CD4-positive, alpha-beta T cell treated with Interleukin-6 at 100 ng/mL for 8 hours (primary cell): ENCODE measurements at regions not wholly inside any gene's neighbourhood (a gene's known extent, or its start where the extent isn't known, plus 50 kb on each side); places are given as distances from the start of the nearest gene placed in this dataset.
"Not testable (repeated sequence)": the region's sequence is repeated elsewhere in the genome, so short reads cannot be mapped to it uniquely, and the experiment has no call there.

Experiments
- DNase-seq: peaks from one replicate; pipeline ENCODE4 v3.0.0-alpha.2; 2020; ENCODE audit warnings: mixed read lengths, low spot score

GRCh38 chr11:56876621-56877275 lies 112.0 kb upstream of the OR5AK2 start:
- DNase-seq, result no peak

- DNase-seq, result no peak
These were observed 106.7 kb upstream of the OR9G4 start for GRCh38 chr11:56855217-56855616.

- DNase-seq, result no peak
These were observed 103.6 kb upstream of the OR9G4 start for GRCh38 chr11:56852131-56852530.

DNA sequence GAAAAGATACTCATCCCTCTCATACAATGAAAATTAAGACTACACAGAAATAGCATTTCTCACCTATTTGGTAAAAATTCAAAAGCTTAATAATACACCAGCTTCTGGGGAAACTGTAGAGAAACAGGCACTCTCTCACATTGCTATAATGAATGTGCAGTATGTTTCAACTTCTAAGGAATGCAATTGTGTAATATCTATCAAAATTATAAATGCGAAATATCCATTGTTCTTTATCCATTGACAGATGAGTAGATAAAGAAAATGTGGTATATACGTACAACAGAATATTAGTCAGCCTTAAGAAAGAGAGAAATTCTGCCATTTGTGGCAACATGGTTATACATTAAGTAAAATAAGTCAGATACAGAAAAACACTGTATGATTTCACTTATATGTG lies 101.4 kb upstream of the OR9G4 start:
- DNase-seq, result no peak

- DNase-seq, result no peak
These were observed 100.8 kb upstream of the OR9G4 start for GRCh38 chr11:56849250-56849649.

DNA sequence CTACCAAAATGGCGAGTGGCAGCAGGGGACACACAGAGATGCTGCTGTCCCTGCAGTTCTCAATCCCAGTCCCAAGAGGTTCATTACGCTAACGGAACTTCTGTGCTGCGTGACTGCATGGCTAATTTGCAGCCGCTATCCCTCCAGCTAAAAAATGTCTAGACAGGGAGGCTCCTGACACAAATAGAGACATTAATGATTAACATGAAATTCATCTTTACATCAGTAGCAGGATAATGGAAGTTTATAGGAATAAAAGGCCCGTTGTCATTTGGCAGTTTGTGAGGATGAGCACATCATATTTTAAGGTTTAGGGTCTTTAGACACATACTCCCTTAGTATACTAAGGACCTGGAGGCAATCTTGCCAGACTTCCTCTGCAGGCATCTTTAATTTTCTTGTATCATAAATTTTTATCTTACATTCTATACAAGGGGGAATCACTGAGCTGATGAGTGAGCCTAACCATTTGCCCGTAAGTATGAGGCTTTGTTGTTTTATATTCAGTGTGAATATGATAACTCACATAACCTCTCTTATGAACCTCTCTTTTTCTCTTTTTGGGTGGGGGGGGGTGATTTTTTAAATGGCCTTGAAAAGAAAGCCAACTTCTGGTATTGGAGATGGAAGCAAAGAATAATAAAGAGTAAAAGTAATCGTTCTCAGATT lies 99.8 kb upstream of the OR9G4 start:
- DNase-seq, result no peak

- DNase-seq, result no peak
These were observed 98.4 kb upstream of the OR9G4 start for GRCh38 chr11:56846631-56847576.

GRCh38 chr11:56845121-56845732 lies 96.7 kb upstream of the OR9G4 start:
- DNase-seq, result no peak

DNA sequence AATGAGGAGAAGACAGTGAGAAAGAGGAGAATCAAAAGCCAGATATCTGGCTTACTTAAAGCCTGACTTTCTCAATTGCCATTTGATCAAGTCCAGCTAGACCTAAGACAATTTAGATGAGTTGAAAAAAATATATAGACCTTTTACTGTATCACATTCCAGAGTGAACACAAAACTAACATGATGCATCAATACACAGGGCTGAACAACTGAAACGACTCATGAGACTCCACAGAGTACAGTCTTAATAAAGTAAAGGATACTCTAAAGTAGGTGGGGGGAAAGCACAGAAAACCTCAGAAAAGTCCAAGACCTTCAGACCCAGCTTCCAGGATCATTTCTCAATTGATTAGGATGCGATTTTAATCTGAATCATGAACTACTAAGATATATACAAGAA lies 95.3 kb upstream of the OR9G4 start:
- DNase-seq, result no peak

GRCh38 chr11:56842814-56843794 lies 94.6 kb upstream of the OR9G4 start:
- DNase-seq, result no peak

DNA sequence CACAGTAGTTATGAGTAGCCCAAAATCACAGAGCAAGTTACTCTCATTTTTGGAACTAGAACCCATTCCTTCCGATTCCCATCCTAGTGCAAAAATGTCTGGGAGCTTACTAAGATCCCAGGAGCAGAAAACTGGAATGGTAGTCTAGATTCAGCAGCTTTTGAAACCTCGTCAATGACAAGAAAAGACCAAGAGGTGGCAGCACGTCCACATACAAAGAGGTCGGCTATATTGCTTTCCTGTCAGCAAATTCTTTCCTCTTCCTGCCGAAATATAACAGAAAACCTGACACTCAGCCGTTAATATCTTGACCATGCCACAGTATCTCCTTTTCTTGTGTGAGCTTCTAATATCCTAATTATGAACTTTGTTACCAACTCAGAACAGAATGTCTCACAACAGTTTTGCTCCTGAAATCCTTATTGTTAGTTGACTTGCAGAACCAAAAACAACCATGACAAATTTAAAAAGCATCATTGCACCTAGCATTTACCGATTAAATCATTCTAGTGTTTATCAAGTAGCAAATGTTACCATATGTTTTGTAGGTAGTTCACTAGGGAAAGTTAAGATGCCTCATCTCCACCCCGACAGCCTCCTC lies 92.8 kb upstream of the OR9G4 start:
- DNase-seq, result peak; percentile 2

- not testable (repeated sequence) for DNase-seq
These were observed 78.9 kb upstream of the OR9G4 start for GRCh38 chr11:56827357-56827756.

- DNase-seq, result no peak
These were observed 71.4 kb upstream of the OR9G4 start for GRCh38 chr11:56819916-56820315.

DNA sequence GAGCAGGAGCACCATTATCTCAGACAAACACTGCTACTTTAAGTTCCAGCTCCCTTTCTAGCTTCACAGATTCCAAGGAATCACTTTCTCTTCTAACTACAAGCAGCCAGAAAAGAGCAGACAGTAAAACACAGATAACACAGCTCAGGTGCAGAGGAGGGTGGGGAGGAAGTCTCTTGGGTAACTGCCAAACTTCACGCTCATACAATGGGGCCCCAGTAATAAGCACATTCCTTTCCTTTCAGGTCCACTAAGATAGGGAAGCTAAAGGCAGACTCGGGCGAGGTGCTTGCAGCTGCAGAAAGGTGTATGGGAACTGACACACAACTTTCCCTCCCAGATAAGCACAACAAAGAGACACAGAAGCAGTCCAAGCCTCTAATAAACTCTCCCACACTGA lies 69.2 kb upstream of the OR9G4 start:
- no peak for DNase-seq

DNA sequence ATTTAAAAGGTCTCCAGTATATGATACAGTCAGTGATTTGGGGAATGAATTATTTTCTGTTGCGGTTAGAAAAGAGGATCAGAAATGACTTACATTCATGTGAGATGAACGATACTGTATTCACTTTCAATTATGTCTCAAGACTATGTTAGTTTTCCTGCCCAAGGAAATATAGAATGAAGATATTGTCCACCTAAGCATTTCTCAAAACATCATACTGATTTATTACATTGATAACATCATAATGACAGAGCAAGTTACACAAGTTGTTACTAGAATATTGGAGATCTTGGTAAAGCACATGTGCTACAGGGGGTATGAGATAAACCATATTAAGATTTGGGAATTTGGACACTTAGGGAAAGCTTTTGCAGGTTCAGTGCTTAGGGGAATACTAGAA lies 67.8 kb upstream of the OR9G4 start:
- no peak for DNase-seq

DNA sequence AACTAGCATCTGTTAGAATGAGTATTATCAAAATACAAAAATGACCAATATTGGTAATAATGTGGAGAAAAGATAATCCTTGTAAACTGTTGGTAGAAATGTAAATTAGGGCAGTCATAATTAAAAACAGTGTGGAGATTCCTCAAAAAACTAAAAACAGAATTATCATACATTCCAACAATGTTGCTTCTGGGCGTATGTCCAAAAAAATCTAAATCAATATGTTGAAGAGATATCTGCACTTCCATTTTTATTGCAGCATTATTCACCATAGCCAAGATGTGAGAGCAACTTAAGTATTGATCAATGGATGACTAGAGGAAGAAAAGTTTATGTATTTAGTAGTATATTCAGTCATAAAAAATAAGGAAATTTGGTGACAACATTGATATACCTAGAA lies 59.8 kb upstream of the OR9G4 start:
- DNase-seq, result no peak

- DNase-seq, result no peak
These were observed 51.3 kb upstream of the OR9G4 start for GRCh38 chr11:56799691-56800210.
